ENCODE measurements at regions not wholly inside any gene's neighbourhood (a gene's known extent, or its start where the extent isn't known, plus 50 kb on each side); places are given as distances from the start of the nearest gene placed in this dataset.

DNA sequence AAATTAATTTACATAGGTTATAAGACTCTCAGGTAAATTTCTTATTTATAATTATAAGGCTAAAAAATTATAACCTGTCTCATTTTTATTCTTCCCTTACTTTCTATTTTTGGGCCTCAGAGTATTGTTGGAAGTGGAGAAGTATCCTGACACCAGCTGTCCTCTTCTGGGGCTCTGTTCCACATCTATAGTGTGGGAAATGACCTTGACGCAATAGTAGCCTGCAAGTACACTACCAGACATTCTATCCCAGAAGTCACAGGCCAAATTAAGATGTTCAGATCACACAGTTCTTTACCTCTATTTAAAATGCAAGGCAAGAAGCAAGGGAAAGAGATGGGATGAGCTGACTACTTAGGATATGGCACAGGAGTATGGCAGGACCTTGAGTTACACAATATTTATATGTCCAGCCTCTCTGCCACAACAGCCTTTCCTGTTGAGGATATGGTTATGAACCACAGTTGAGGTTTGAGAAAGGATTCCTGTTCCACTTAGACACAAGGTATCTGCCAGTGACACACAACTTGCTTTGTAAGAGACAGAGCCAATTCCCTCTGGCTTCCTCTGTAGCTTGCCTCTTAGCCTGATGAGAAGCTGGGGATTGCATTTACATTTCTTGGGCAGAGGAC lies 158.0 kb upstream of the IL12A start:
- Histone ChIP-seq H3K4me1 (ENCODE audit: control insufficient read depth, extremely low read depth, insufficient read depth, low read length) (peaks cover 24% of the 10 kb centered on the region), H3K9me1 (ENCODE audit: control insufficient read depth, extremely low read depth, insufficient read depth, low read length) (no peaks in the 10 kb centered on the region), H3K4me3 (ENCODE audit: control insufficient read depth in 2 of 3, extremely low read depth in 1 of 3, insufficient read depth in 2 of 3, low read depth in 1 of 3, low read length in 3 of 3) (no peak overlapping the region), H2AFZ (ENCODE audit: control insufficient read depth, low read length) (no peak overlapping the region), H3K36me3 (ENCODE audit: control insufficient read depth in 2 of 2, extremely low read depth in 1 of 2, insufficient read depth in 2 of 2, low read length in 2 of 2) (peaks cover 0 to 4% of the 10 kb centered on the region in 2 experiments), H3K27me3 (ENCODE audit: control insufficient read depth, extremely low read depth, insufficient read depth, low read length) (no peaks in the 10 kb centered on the region), H3K4me2 (ENCODE audit: control insufficient read depth, extremely low read depth, insufficient read depth, low read depth, low read length) (no peak overlapping the region), H3K9me3 (ENCODE audit: control insufficient read depth, low read depth, low read length) (no peaks in the 10 kb centered on the region), H3K27ac (ENCODE audit: control insufficient read depth, insufficient read depth, low read length) (no peak overlapping the region), H3K79me2 (ENCODE audit: control insufficient read depth, insufficient read depth, low read length) (peaks cover 62% of the 10 kb centered on the region), H3K9ac (ENCODE audit: control insufficient read depth, extremely low read depth, insufficient read depth, low read length) (no peak overlapping the region), H4K20me1 (ENCODE audit: control insufficient read depth, extremely low read depth, insufficient read depth, low read length) (no peaks in the 10 kb centered on the region)
- FAIRE-seq: peak; percentile 69
- no peak for DNase-seq (ENCODE audit: low read depth, low spot score)
- dilution Hi-C loops (cut with MboI; ENCODE audit: extremely low pct_ligation_motif_present, low sequenced_read_pairs): no loop called here
- TF ChIP-seq, protein P1, sequence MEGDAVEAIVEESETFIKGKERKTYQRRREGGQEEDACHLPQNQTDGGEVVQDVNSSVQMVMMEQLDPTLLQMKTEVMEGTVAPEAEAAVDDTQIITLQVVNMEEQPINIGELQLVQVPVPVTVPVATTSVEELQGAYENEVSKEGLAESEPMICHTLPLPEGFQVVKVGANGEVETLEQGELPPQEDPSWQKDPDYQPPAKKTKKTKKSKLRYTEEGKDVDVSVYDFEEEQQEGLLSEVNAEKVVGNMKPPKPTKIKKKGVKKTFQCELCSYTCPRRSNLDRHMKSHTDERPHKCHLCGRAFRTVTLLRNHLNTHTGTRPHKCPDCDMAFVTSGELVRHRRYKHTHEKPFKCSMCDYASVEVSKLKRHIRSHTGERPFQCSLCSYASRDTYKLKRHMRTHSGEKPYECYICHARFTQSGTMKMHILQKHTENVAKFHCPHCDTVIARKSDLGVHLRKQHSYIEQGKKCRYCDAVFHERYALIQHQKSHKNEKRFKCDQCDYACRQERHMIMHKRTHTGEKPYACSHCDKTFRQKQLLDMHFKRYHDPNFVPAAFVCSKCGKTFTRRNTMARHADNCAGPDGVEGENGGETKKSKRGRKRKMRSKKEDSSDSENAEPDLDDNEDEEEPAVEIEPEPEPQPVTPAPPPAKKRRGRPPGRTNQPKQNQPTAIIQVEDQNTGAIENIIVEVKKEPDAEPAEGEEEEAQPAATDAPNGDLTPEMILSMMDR (optimal IDR thresholded peaks at IDR 0.05 in 1 of 3, IDR thresholded peaks at IDR 0.05 in 1 of 3, conservative IDR thresholded peaks at IDR 0.05 in 1 of 3; ENCODE audit: extremely low read depth in 1 of 3, insufficient read depth in 2 of 3, low read length in 3 of 3): no peak
- TF ChIP-seq EZH2 (IDR thresholded peaks at IDR 0.05; ENCODE audit: low read length): no peak

DNA sequence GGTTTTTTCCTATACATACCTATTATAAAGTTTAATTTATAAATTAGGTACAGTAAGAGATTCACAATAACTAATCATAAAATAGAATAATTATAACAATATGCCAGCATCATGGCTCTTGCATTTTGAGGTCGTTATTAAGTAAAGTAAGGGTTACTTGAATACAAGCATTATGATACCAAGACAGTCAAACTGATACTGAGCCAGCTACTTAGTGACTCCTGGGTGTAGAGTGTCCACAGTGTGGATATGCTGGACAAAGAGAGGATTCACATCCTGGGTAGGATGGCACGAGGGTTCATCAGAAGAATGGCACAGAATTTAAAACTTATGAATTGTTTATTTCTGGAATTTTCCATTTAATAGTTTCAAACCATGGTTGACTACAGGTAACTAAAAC lies 157.2 kb upstream of the IL12A start:
- no peak for FAIRE-seq
- peaks cover 24% of the 10 kb centered on the region for H3K4me1 ChIP-seq (ENCODE audit: control insufficient read depth, extremely low read depth, insufficient read depth, low read length)

More for the DNA sequence above, 157.2 kb upstream of the IL12A start:
- Histone ChIP-seq H3K79me2 (ENCODE audit: control insufficient read depth, insufficient read depth, low read length) (peaks cover 62% of the 10 kb centered on the region), H3K27ac (ENCODE audit: control insufficient read depth, insufficient read depth, low read length) (no peak overlapping the region), H3K9me1 (ENCODE audit: control insufficient read depth, extremely low read depth, insufficient read depth, low read length) (no peaks in the 10 kb centered on the region), H2AFZ (ENCODE audit: control insufficient read depth, low read length) (no peak overlapping the region), H4K20me1 (ENCODE audit: control insufficient read depth, extremely low read depth, insufficient read depth, low read length) (no peaks in the 10 kb centered on the region), H3K4me3 (ENCODE audit: control insufficient read depth in 2 of 3, extremely low read depth in 1 of 3, insufficient read depth in 2 of 3, low read depth in 1 of 3, low read length in 3 of 3) (no peak overlapping the region), H3K9ac (ENCODE audit: control insufficient read depth, extremely low read depth, insufficient read depth, low read length) (no peak overlapping the region), H3K9me3 (ENCODE audit: control insufficient read depth, low read depth, low read length) (no peaks in the 10 kb centered on the region), H3K36me3 (ENCODE audit: control insufficient read depth in 2 of 2, extremely low read depth in 1 of 2, insufficient read depth in 2 of 2, low read length in 2 of 2) (peaks cover 0 to 4% of the 10 kb centered on the region in 2 experiments), H3K4me2 (ENCODE audit: control insufficient read depth, extremely low read depth, insufficient read depth, low read depth, low read length) (no peak overlapping the region), H3K27me3 (ENCODE audit: control insufficient read depth, extremely low read depth, insufficient read depth, low read length) (no peaks in the 10 kb centered on the region)
- TF ChIP-seq, protein P1 (optimal IDR thresholded peaks at IDR 0.05 in 1 of 3, IDR thresholded peaks at IDR 0.05 in 1 of 3, conservative IDR thresholded peaks at IDR 0.05 in 1 of 3; ENCODE audit: extremely low read depth in 1 of 3, insufficient read depth in 2 of 3, low read length in 3 of 3): no peak
- TF ChIP-seq EZH2 (IDR thresholded peaks at IDR 0.05; ENCODE audit: low read length): no peak
- dilution Hi-C loops (cut with MboI; ENCODE audit: extremely low pct_ligation_motif_present, low sequenced_read_pairs): no loop called here
- no peak for DNase-seq (ENCODE audit: low read depth, low spot score)
